Activated T-helper 9 cell treated with anti-CD3 and anti-CD28 coated beads, Interleukin-2, amount 50 U/mL, for 16 hours (primary cell): ENCODE measurements at regions not wholly inside any gene's neighbourhood (a gene's known extent, or its start where the extent isn't known, plus 50 kb on each side); places are given as distances from the start of the nearest gene placed in this dataset.

Source experiments
- DNase-seq: peaks from one replicate; pipeline ENCODE4 v3.0.0-alpha.2; 2020; ENCODE audit warnings: low read depth

DNA sequence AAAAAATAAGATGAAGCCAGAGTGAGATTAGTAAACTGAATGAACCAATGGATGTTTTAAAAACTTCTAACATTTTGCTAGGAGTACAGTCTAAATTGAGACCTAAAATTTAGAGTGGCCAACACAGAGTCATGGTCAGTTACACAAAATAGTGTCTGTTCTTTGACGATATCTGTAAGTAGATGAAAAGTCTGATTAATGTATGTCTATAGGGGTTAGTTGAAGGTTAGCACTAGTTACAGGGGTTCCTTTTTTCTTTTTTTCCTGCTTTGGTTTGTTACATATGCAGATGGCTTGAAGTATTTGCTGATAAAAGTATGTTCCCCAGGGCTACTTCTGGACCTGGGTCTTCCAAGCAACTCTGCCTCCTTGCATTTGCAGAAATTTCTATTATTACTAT lies 90.1 kb upstream of the MTPN start:
- no peak for DNase-seq

DNA sequence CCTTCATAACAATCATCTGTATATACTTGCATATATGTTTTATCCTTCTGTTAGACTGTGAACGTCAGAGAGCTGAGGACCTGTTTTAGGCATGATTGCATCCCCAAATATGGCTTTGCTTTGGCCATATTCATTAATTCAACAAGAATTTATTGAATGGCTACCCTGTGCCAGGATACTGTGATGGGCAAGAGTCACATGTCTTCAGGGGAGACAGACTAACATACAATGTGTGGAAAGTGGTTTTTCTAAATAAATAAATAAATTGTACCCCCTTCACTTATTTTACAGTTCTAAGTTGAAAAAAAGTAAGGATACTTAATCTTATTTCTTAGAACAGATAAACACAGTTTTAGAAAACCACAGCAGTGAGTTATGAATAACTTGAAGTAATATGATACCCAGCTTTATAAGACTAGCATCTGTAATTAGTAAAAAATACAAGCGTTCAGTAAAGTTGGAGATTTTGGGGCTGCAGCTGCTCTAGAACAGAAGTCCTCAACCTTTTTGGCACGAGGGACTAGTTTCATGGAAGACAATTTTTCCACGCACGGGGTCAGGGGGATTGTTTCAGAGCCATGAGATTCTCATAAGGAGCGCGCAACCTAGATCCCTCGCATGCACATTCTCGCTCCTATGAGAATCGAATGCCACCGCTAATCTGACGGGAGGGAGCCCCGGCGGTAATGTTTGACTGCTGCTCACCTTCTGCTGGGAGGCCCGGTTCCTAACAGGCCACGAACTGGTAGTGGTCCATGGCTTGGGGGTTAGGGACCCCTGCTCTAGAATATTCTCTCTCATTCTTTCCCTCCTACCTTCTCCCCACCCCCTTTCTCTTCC lies 89.4 kb upstream of the MTPN start:
- DNase-seq = no peak

DNA sequence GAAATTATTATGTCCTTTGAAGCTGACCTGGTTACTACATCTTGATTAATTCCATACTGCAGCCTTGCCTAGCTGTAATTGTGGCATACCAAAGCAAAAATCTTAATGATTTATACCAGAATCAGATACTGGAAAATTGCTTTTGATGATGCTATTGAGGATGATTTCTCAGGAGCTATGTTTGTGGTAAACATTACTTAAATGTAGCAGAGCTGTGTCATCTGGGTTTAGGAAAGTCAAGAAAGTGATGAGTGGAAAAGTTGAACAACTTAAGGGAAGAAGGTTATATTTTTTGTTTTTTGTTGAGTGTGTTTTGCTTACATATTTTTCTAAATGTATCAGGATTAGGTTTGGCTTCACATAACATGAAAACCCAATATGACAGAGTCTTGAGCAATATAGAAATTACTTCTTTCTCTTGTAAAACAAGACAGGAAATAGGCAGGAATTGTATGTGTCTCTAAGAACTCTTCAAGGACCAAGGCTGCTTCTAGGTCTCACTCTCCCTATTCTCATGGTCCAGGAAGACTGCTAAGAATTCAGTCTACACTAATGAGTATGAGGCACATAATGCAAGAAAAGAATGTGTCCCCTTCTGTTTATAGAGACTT lies 87.6 kb upstream of the MTPN start:
- no peak for DNase-seq

DNA sequence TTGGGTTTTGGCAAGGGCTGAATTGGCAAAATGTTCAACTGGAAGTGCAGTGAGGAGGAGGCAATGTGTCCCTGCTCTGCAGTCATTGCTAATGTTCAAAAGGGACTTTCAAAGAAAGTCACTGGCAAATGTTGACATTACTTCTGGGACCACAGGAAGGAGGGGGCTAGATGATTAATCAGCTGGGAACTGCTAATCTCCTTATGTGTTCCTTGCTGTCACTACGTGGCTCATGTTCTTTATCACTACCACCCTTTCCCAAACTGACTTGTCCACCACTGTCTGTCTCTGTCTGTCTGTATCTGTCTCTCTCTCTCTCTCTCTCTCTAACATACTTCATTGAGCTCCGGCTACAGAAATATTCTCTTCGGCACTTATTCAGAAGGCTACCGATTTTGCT lies 86.9 kb upstream of the MTPN start:
- DNase-seq = no peak

DNA sequence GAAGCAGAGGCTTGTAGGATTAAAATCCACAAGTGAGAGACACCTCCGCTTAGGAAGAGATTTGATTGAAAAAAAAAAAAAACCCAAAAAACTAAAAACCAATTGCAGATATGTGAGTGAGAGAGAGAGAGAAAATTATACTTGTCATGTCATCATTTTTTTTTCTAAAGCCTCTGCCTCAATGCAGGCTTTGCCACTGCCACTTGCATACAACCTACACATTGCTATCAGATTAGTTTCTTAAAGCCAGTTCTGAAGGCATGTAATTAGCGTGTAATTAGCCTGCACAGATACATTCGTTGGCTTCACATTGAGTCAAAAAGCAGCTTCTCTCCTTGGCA lies 86.1 kb upstream of the MTPN start:
- no peak for DNase-seq

DNA sequence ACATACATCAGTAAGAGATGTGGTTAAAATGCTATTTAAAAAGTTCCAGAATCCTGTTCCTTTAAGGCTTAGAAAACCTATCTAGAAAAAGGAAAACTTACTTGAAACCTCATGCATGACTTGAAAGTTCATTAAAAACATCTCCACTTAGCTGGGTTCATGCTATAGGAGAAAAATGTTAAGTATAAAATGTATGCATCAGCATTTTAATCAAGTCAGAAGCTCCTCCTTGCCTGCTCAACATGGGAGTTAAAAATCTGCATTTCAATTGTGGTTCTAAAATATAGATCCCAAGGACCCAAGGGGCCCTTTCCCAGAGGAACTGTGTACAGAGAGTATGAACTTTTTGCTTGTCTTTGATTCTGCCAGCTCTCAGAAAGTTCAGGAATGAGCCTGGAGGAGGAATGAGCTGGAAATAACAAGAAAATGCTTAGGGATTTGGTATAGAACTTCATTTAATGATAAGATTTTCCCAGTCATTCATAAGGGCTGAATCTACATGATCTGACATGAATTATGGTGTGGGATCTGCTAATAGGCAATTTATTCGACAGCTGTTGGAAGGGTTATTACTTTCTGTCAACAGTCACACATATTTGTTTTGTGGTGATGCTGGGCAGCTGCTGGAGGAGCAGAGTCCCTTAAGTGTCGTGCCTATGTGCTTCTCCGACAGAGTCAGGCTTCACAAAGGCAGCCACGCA lies 85.6 kb upstream of the MTPN start:
- no peak for DNase-seq

DNA sequence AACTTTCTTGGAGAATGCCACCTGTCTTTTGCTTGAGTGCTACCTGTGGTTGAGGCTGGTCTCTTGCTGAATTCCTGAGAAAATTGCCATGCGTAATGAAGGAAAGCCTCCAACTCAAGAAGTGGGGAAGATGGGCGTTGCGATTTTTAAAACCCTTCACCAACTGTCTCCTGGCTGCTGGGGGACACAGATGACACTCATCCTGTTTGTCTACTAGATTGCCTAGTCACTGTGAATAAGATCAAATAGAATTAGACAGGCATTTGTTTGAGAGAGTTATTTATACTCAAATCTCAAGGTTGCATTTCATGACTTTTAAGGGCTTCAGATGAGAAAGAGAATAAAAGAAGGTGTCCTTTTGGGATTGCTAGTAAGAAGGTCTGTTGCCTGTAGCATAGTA lies 84.3 kb upstream of the MTPN start:
- no peak for DNase-seq

DNA sequence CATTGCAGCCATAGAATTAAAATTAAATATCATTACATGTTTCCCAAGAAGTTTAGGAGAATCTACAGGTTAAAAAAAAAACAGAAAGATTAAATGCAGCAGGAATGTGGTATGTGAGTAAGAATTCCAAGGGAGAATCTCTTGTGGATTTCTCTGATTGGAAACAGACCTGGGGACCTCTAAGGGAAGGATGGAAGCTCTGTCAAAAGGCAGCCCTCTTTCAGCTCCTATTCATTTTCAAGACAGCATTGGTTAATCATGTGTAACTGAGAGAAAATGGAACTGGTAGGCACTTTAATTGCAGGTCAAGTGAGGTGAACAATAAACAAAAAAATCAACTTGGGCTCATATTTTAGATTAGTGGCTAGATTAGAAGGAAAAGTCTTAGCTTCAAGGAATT lies 81.4 kb upstream of the MTPN start:
- DNase-seq = no peak

DNA sequence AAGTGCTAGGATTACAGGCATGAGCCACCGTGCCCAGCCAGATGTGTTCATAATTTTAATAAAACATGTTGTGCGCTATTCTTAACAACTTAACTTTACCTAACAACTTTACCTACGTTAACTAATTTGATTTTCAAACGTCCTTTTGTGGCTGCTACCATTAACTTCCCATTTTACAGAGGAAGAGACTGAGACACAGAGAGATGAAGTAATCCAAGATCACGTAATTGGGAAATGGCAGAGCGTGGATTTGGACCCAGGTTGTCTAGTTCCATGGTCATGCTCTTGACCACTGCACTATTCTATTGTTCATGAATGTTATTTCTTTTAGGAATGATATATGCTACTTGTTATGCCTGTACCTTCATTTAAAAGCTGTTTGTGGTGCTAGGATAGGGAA lies 80.3 kb upstream of the MTPN start:
- no peak for DNase-seq

DNA sequence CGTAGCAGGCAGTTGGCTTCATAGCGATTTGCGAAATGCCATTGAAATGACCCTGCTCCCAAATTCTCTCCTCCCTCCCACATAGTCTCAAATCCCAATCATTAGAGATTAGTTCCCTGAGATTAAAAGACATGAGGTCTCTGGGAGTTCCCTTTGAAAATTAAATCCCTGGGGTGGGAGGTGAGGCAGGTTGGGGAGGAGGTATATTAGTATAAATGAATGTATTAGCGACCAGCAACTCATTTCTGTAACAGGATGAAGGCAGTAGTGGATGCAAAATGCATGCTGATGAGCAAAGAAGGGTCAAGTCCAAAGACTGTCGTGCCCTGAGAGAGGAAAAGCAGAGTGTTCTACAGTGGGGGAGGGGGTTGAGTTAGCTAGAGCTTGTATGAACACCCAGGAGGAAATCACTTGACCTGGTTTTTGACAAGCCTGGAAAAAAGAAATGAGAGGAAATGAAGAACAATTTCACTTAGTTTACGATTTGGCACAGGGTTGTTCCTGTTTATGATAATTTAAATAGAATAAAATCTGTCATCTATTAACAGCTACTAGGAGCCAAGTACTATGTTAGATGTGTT lies 79.6 kb upstream of the MTPN start:
- no peak for DNase-seq

DNA sequence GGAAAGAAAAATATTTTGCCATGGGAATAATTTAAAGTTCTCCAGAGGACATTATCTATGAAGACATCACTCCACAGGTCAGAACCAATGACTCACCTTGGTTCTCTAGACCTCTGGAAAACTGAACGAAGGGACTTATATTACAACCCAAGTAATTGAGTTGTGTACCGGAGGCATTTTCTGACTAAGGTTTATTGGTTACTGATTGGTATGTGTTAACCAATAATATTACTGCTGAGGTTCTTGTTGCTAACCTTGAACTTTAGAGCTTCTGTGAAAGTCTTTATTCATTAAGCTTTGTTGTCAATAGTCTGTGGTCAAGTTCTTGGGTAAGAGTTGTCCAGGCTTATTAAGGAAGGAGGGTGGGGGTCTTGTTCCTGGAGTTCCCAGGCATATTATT lies 78.1 kb upstream of the MTPN start:
- DNase-seq = no peak

DNA sequence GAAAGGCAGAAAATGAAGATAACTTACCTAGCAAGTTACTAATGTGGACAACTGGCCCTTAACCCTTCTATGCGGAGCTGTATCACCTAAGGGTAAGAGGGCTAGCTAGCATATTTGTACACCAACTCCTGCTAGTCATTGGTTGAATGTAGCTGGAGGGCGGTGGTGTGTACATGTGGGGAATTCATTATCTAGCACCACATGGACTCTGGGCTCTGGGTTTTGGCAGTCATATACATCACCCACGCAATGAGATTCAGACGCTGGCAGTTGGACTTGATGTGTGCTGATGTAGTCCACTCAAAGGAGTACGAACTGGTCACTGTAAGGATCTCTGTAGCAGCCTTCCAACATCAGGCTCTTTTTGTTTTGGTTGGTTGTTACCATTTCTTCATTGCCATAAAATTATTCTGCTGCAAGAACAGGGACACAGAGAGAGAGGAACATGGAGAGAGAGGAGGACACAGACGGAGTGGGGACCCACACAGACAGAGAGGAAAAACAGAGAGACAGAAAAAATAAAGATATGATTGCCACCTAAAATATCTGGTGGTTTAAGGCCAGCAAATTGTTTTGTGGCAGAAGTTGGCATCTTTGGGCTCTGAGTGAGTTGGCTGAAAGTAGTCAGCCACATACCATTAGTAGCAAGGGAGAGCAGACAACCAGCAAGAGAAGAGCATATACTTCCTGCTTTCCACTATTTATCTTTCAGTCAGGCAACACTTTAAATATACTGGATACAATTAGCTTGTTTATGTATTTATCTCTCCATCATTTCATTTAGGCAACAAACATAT lies 76.7 kb upstream of the MTPN start:
- no peak for DNase-seq

DNA sequence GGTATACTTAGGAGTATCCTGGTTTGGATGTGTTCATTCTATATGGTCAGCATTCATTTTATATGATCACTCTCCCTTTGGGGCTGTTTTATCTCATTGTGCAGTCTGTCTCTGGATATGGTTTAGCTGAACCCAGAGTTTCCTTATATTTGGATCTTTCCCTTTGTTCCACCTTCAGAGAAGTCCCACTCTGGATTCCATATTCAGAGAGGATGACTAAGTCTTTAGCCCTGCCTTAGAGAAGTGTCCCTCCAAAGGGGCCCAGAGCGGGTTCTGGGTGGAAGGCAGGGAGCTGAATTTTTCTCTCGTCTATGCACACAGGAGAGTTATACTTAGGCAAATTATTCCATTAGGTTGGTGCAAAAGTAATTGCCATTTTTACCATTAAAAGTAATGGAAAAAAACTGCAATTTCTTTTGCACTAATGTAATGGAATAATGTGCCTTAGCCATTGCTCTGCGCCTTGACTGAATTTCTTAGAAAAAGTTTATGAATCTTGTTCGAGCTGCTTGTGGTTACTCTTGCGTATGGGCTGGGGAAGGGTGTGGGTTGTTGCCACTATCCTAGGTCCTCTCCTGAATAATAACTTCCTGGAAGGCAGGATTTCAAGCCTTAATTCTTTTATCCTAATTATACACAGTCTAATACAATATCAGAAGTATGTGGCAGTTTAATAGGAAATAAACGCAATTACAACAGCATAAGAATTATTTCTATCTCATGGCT lies 74.2 kb upstream of the MTPN start:
- DNase-seq = no peak

DNA sequence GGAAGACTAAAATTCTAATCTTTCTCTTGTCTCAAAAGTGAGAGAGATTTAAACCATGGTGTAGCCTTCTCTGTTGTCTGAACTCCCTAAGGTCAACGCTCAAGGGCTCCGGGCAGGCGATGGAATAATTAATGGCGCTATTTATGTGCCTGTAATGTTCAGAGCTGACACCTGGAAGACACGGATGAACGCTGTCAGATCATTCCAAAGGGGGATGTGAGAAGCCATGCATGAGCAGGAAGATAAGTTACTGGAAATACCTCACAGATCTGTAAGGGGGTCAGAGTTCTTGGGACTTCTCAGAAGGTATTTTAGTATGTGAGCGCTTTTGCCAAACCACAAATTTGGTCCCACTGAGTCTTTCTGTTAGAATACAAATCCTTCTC lies 73.3 kb upstream of the MTPN start:
- no peak for DNase-seq

DNA sequence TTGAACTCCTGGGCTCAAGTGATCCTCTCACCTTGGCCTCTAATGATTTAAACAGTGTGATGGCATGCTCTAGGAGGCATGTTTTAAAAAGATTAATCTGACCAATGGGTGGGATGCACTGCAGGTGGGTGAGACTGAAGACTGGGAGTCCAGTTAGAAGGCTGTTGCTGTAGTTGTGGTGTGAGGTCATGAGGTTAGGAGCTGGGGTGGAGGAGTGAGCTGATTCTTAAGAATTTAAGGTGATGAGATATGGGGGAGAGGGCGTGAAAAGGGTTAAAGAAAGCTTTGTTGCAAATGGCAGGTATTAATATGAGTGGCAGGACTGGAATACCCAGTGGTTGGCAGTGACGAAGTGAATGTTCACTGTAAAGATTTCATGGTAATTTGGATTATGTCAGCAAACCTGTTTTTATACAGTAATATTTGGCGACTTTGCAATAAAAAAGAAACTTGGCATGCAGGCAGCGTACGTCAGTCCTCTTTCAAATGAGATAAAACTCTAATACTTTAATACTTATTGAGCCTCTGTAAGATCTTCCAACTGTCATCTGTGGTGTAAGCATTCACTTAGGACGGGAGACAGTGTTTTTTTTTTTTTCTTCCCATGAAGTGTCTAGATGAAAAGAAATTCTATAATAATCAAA lies 72.8 kb upstream of the MTPN start:
- no peak for DNase-seq

DNA sequence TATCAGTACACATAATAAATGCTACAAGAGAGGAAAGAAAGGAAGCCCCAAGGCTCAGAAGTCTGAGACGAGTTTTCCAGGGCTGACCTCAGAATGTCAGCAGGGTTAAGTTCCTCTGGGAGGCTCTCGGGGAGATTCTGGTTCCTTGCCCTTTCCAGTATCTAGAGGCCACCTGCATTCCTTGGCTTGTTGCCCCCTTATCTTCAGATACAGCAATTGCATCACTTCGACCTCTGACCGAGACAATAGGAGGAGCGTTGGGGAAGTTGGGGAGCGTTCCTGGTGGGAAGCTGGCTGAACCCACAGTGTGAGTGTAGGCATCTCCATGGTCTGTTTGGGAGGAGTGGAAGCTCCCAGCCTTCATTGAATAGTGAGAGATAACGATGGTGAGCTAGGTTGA lies 72.0 kb upstream of the MTPN start:
- DNase-seq = no peak

DNA sequence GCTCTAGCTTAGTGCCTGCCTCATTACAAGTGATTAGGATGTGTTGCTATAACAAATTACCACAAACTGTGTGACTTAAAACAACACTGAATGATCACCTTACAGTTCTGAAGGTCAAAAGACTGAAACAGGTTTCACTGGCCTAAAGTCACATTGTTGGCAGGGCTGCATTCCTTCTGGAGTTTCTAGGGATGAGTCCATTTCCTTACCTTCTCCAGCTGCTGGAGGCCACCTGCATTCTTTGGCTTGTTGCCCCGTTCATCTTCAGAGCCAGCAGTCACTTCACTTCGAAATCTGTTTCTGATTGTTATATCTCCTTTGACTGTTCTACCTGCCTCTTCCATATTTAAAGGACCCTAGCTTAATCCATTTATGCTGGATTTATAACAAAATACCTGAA lies 69.4 kb upstream of the MTPN start:
- DNase-seq = no peak

DNA sequence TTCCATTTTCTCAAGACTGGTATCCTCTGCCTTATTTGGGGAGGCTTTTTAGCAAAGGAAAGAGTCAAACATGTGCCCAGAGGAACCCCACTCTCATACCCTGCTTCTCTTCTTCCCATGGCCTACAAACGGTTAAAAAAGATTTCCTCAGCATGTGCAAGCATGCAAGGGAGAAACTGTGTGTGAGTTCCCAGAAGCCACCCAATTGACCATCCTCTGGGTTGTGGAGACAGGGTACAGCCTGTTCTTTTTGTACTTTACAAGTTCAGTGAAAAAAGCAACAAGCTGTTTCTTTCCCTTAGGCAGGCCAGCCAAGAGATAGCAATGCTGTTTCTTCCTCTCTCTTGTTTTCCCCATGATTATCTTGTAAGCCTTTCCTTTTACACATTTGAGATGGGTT lies 68.8 kb upstream of the MTPN start:
- no peak for DNase-seq

DNA sequence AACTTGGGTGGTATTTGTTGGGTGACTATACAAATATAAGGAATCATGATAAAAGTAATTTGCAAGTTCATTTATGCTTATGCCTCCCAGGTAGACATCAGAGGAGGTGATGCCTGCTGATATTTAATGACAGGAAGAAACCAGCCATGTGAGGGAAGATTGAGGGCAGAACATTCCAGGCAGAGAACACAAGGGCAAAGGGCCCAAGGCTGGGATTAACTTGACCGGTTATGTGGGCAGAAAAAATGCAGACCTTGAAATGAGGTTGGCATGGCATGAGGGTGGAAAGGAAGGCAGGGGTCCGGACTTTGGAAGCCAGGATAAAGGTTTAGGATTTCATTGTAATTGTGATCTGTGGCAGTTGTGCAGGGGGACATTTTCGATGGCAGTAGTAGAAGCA lies 68.0 kb upstream of the MTPN start:
- DNase-seq = no peak

DNA sequence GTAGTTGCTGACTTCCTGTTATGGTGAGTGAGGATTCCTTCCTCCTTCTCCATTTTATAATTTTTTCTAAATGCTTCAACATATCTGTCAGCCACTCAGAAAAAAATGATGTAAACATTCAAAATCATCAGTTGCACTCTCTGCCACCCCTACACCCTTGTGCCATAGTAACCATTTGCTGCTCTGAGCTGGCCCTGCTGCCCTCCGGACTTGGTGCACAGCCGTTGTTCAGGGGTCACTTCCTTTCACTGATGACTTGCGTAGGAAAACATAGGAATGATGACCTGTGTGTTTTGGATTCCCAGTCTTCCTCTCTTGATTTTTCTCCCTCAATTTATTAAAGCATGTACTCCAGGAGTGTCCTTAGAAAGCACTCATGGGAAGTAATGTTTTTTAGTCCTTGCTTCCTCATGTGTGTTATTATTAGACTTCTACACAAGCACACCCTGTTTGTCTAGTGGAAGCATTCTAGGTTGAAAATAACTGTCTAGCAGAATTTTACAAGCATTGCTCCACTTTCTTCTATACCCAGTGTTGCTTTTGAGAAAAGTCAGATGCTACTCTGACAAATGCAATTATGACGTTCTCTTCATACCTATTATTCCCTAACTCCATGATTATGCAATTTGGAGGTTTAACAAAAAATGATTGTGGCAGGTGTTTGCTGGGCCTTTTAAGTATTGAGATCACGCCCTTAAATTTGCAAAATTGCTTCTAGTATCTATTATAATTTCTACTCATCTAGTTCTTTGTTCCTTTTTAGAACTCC lies 62.6 kb upstream of the MTPN start:
- DNase-seq = no peak
